Colon (tissue), 2 donors: ENCODE measurements at regions not wholly inside any gene's neighbourhood (a gene's known extent, or its start where the extent isn't known, plus 50 kb on each side); places are given as distances from the start of the nearest gene placed in this dataset.
"Not testable (repeated sequence)": the region's sequence is repeated elsewhere in the genome, so short reads cannot be mapped to it uniquely, and the experiment has no call there.

ENCODE experiments used
- FAIRE-seq: peaks from 2 replicates; lab custom pipeline; 2012; peaks lifted over from hg19 to GRCh38; lab: Jason Lieb, UNC
- donor health status: control.
- donor health status: control.

- no peak for FAIRE-seq
These were observed 258.2 kb upstream of the POM121L12 start for GRCh38 chr7:52777051-52777822.

GRCh38 chr7:52775876-52776275 is 259.6 kb upstream of the POM121L12 start:
- FAIRE-seq: no peak

GRCh38 chr7:52771177-52771576 is 264.3 kb upstream of the POM121L12 start:
- FAIRE-seq: no peak

GRCh38 chr7:52764492-52765169 is 270.8 kb upstream of the POM121L12 start:
- no peak for FAIRE-seq

GRCh38 chr7:52758356-52758755 is 277.1 kb upstream of the POM121L12 start:
- no peak for FAIRE-seq

GRCh38 chr7:52753855-52754254 is 281.6 kb upstream of the POM121L12 start:
- FAIRE-seq: no peak

- no peak for FAIRE-seq
These were observed 282.5 kb upstream of the POM121L12 start for GRCh38 chr7:52752891-52753290.

GRCh38 chr7:52749880-52750279 is 285.6 kb upstream of the POM121L12 start:
- FAIRE-seq: no peak

GRCh38 chr7:52747817-52748216 is 287.6 kb upstream of the POM121L12 start:
- FAIRE-seq: no peak

- no peak for FAIRE-seq
These were observed 293.7 kb upstream of the POM121L12 start for GRCh38 chr7:52741670-52742290.

- FAIRE-seq: no peak
These were observed 299.8 kb upstream of the POM121L12 start for GRCh38 chr7:52735656-52736055.

GRCh38 chr7:52728683-52729082 is 306.8 kb upstream of the POM121L12 start:
- not testable (repeated sequence) for FAIRE-seq

- no peak for FAIRE-seq
These were observed 307.8 kb upstream of the POM121L12 start for GRCh38 chr7:52727632-52728031.

GRCh38 chr7:52726986-52727385 is 308.4 kb upstream of the POM121L12 start:
- no peak for FAIRE-seq

- no peak for FAIRE-seq
These were observed 308.9 kb upstream of the POM121L12 start for GRCh38 chr7:52726493-52726892.

- FAIRE-seq: no peak
These were observed 311.8 kb upstream of the POM121L12 start for GRCh38 chr7:52723606-52724005.

- no peak for FAIRE-seq
These were observed 314.6 kb upstream of the POM121L12 start for GRCh38 chr7:52720856-52721255.

GRCh38 chr7:52719677-52720076 is 315.8 kb upstream of the POM121L12 start:
- FAIRE-seq: no peak

- no peak for FAIRE-seq
These were observed 319.7 kb upstream of the POM121L12 start for GRCh38 chr7:52715701-52716100.

- no peak for FAIRE-seq
These were observed 322.5 kb upstream of the POM121L12 start for GRCh38 chr7:52712938-52713337.

GRCh38 chr7:52711951-52712350 is 323.5 kb upstream of the POM121L12 start:
- FAIRE-seq: no peak

- FAIRE-seq: no peak
These were observed 326.6 kb upstream of the POM121L12 start for GRCh38 chr7:52708846-52709245.

- no peak for FAIRE-seq
These were observed 329.7 kb upstream of the POM121L12 start for GRCh38 chr7:52705768-52706167.
